ENCODE measurements at regions not wholly inside any gene's neighbourhood (a gene's known extent, or its start where the extent isn't known, plus 50 kb on each side); places are given as distances from the start of the nearest gene placed in this dataset.

- Histone ChIP-seq H3K27ac (no peak overlapping the region), H3K9ac (ENCODE audit: insufficient read length) (no peak overlapping the region), H3K4me3 (no peak overlapping the region), H3K9me3 (ENCODE audit: low read depth, low read length) (no peaks in the 10 kb centered on the region), H3K36me3 (ENCODE audit: insufficient read depth, low read length) (no peaks in the 10 kb centered on the region)
- TF ChIP-seq EZH2 (IDR thresholded peaks at IDR 0.05) (no peak), FOXP2 (optimal IDR thresholded peaks at IDR 0.05; ENCODE audit: control extremely low read depth, extremely low read length, insufficient read depth) (no peak), POLR2AphosphoS5 (IDR thresholded peaks at IDR 0.05; ENCODE audit: borderline replicate concordance, low read depth, low read length) (no peak)
- no peak for DNase-seq (ENCODE audit: low read depth, low spot score)
Measured at GRCh38 chr13:80550971-80551441, 210.1 kb upstream of the SPRY2 start.

- Histone ChIP-seq H3K4me3 (no peak overlapping the region), H3K36me3 (ENCODE audit: insufficient read depth, low read length) (no peaks in the 10 kb centered on the region), H3K9ac (ENCODE audit: insufficient read length) (no peak overlapping the region), H3K27ac (no peak overlapping the region), H3K9me3 (ENCODE audit: low read depth, low read length) (no peaks in the 10 kb centered on the region)
- no peak for DNase-seq (ENCODE audit: low read depth, low spot score)
- no peak for TF ChIP-seq FOXP2 (optimal IDR thresholded peaks at IDR 0.05; ENCODE audit: control extremely low read depth, extremely low read length, insufficient read depth)
- TF ChIP-seq POLR2AphosphoS5 (IDR thresholded peaks at IDR 0.05; ENCODE audit: borderline replicate concordance, low read depth, low read length): no peak
- no peak for TF ChIP-seq EZH2 (IDR thresholded peaks at IDR 0.05)
Measured at GRCh38 chr13:80548915-80549314, 208.0 kb upstream of the SPRY2 start.

- TF ChIP-seq EZH2 (IDR thresholded peaks at IDR 0.05): no peak
- no peak for TF ChIP-seq POLR2AphosphoS5 (IDR thresholded peaks at IDR 0.05; ENCODE audit: borderline replicate concordance, low read depth, low read length)
- no peak for TF ChIP-seq FOXP2 (optimal IDR thresholded peaks at IDR 0.05; ENCODE audit: control extremely low read depth, extremely low read length, insufficient read depth)
- no peak overlapping the region for H3K9ac ChIP-seq (ENCODE audit: insufficient read length)
- H3K4me3 ChIP-seq: no peak overlapping the region
- no peaks in the 10 kb centered on the region for H3K9me3 ChIP-seq (ENCODE audit: low read depth, low read length)
- H3K36me3 ChIP-seq (ENCODE audit: insufficient read depth, low read length): no peaks in the 10 kb centered on the region
- H3K27ac ChIP-seq: no peak overlapping the region
- DNase-seq (ENCODE audit: low read depth, low spot score): no peak
Measured at GRCh38 chr13:80547885-80548825, 207.2 kb upstream of the SPRY2 start.

- TF ChIP-seq POLR2AphosphoS5 (IDR thresholded peaks at IDR 0.05; ENCODE audit: borderline replicate concordance, low read depth, low read length) (no peak), EZH2 (IDR thresholded peaks at IDR 0.05) (no peak), FOXP2 (optimal IDR thresholded peaks at IDR 0.05; ENCODE audit: control extremely low read depth, extremely low read length, insufficient read depth) (no peak)
- Histone ChIP-seq H3K9me3 (ENCODE audit: low read depth, low read length) (no peaks in the 10 kb centered on the region), H3K4me3 (no peak overlapping the region), H3K36me3 (ENCODE audit: insufficient read depth, low read length) (no peaks in the 10 kb centered on the region), H3K9ac (ENCODE audit: insufficient read length) (no peak overlapping the region), H3K27ac (no peak overlapping the region)
- no peak for DNase-seq (ENCODE audit: low read depth, low spot score)
Measured at GRCh38 chr13:80547341-80547740, 206.4 kb upstream of the SPRY2 start.

GRCh38 chr13:80533175-80533574 is 192.2 kb upstream of the SPRY2 start:
- DNase-seq (ENCODE audit: low read depth, low spot score): no peak
- no peaks in the 10 kb centered on the region for H3K9me3 ChIP-seq (ENCODE audit: low read depth, low read length)
- H3K27ac ChIP-seq: no peak overlapping the region
- no peaks in the 10 kb centered on the region for H3K36me3 ChIP-seq (ENCODE audit: insufficient read depth, low read length)
- no peak for TF ChIP-seq EZH2 (IDR thresholded peaks at IDR 0.05)
- no peak for TF ChIP-seq POLR2AphosphoS5 (IDR thresholded peaks at IDR 0.05; ENCODE audit: borderline replicate concordance, low read depth, low read length)
- TF ChIP-seq FOXP2 (optimal IDR thresholded peaks at IDR 0.05; ENCODE audit: control extremely low read depth, extremely low read length, insufficient read depth): no peak
- no peak overlapping the region for H3K9ac ChIP-seq (ENCODE audit: insufficient read length)
- no peak overlapping the region for H3K4me3 ChIP-seq

- H3K4me3 ChIP-seq: no peak overlapping the region
- no peaks in the 10 kb centered on the region for H3K9me3 ChIP-seq (ENCODE audit: low read depth, low read length)
- no peak for TF ChIP-seq FOXP2 (optimal IDR thresholded peaks at IDR 0.05; ENCODE audit: control extremely low read depth, extremely low read length, insufficient read depth)
- TF ChIP-seq EZH2 (IDR thresholded peaks at IDR 0.05): no peak
- TF ChIP-seq POLR2AphosphoS5 (IDR thresholded peaks at IDR 0.05; ENCODE audit: borderline replicate concordance, low read depth, low read length): no peak
- H3K9ac ChIP-seq (ENCODE audit: insufficient read length): no peak overlapping the region
- no peak overlapping the region for H3K27ac ChIP-seq
- H3K36me3 ChIP-seq (ENCODE audit: insufficient read depth, low read length): no peaks in the 10 kb centered on the region
- DNase-seq (ENCODE audit: low read depth, low spot score): no peak
Measured at GRCh38 chr13:80530902-80531301, 190.0 kb upstream of the SPRY2 start.

GRCh38 chr13:80530191-80530590 is 189.3 kb upstream of the SPRY2 start:
- Histone ChIP-seq H3K36me3 (ENCODE audit: insufficient read depth, low read length) (no peaks in the 10 kb centered on the region), H3K27ac (no peak overlapping the region), H3K9ac (ENCODE audit: insufficient read length) (no peak overlapping the region), H3K4me3 (no peak overlapping the region), H3K9me3 (ENCODE audit: low read depth, low read length) (no peaks in the 10 kb centered on the region)
- no peak for DNase-seq (ENCODE audit: low read depth, low spot score)
- TF ChIP-seq POLR2AphosphoS5 (IDR thresholded peaks at IDR 0.05; ENCODE audit: borderline replicate concordance, low read depth, low read length): no peak
- TF ChIP-seq FOXP2 (optimal IDR thresholded peaks at IDR 0.05; ENCODE audit: control extremely low read depth, extremely low read length, insufficient read depth): no peak
- TF ChIP-seq EZH2 (IDR thresholded peaks at IDR 0.05): no peak

GRCh38 chr13:80529734-80530133 is 188.8 kb upstream of the SPRY2 start:
- no peak for DNase-seq (ENCODE audit: low read depth, low spot score)
- TF ChIP-seq FOXP2 (optimal IDR thresholded peaks at IDR 0.05; ENCODE audit: control extremely low read depth, extremely low read length, insufficient read depth) (no peak), EZH2 (IDR thresholded peaks at IDR 0.05) (no peak), POLR2AphosphoS5 (IDR thresholded peaks at IDR 0.05; ENCODE audit: borderline replicate concordance, low read depth, low read length) (no peak)

More at GRCh38 chr13:80529734-80530133, 188.8 kb upstream of the SPRY2 start:
- Histone ChIP-seq H3K36me3 (ENCODE audit: insufficient read depth, low read length) (no peaks in the 10 kb centered on the region), H3K27ac (no peak overlapping the region), H3K9ac (ENCODE audit: insufficient read length) (no peak overlapping the region), H3K9me3 (ENCODE audit: low read depth, low read length) (no peaks in the 10 kb centered on the region), H3K4me3 (no peak overlapping the region)

Measured in SK-N-MC (cell line).